Epithelial cell of esophagus (primary cell): ENCODE measurements at regions not wholly inside any gene's neighbourhood (a gene's known extent, or its start where the extent isn't known, plus 50 kb on each side); places are given as distances from the start of the nearest gene placed in this dataset.

Experiments used
- DNase-seq: peaks from one replicate; pipeline ENCODE4 v3.0.0; 2010; ENCODE audit warnings: low read depth
- H3K4me3 ChIP-seq: 2 replicates; pipeline ENCODE4 v1.5.1; 2011; ENCODE audit warnings: mild to moderate bottlenecking, low read length, control low read depth
- TF ChIP-seq, protein P1 (sequence below): IDR thresholded peaks from 2 replicates; pipeline ENCODE4 v1.5.1; 2011; ENCODE audit warnings: low read depth, mild to moderate bottlenecking, low read length, control low read depth, inconsistent platforms; ENCODE audit not compliant: insufficient read depth; ENCODE audit errors: missing control alignments

DNA sequence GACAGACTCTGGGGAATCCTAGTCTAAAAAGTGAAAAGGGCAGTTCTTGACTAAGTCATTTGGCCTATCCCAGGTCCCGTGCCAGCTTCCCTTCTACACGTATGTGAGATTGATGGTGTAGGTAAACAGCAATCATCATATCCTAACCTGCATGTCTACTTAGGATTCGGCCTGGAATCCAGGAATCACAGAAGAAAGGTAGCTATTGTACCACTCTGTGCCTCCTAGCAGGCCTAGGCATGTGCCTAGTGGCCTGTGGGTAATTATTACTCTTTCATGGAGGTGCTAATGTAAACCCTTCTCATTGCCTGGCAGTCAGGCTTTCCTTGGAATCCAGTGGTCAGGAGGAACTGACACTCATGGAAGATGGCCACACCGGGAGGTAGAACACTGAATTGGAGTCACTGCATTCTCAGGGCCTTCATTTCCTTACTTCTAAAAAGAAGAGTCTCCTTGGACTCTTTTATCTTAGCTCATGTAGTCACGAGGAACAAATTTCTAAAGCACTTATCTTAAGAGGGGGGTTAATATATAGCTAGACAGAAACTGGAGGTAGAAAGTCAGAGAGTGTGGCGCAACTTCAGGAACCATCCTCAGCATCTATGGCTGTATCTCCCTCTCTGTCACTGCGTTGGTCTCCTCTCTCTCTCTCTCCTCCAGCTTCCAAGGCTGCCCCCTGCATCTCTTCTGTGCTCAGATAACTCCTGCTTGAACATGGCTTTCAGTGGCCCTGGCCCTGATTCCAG is 122.5 kb downstream of the C1GALT1 start:
- TF ChIP-seq, protein P1, sequence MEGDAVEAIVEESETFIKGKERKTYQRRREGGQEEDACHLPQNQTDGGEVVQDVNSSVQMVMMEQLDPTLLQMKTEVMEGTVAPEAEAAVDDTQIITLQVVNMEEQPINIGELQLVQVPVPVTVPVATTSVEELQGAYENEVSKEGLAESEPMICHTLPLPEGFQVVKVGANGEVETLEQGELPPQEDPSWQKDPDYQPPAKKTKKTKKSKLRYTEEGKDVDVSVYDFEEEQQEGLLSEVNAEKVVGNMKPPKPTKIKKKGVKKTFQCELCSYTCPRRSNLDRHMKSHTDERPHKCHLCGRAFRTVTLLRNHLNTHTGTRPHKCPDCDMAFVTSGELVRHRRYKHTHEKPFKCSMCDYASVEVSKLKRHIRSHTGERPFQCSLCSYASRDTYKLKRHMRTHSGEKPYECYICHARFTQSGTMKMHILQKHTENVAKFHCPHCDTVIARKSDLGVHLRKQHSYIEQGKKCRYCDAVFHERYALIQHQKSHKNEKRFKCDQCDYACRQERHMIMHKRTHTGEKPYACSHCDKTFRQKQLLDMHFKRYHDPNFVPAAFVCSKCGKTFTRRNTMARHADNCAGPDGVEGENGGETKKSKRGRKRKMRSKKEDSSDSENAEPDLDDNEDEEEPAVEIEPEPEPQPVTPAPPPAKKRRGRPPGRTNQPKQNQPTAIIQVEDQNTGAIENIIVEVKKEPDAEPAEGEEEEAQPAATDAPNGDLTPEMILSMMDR, result no peak
- DNase-seq, result peak; percentile 57
- no peak overlapping the region for H3K4me3 ChIP-seq

DNA sequence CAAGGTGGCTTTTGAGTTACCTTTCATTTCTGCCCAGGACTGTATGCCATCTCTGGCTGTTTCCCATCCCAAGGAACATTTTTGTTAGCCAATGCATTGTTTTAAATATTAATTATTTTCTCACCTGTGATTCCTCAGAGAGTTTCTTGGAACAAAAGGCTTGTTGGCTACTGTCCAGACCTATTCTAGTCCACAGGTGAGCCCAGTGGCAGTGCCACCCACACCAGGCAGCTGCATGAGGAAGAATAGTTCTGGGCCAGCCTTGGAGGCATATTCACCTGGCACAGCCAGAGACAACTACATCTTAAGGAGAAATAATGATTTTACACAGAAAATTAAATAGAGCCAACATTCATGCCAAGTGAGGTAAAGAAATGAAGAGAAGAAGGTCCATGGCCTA is 123.9 kb downstream of the C1GALT1 start:
- H3K4me3 ChIP-seq, result no peak overlapping the region
- TF ChIP-seq, protein P1, result no peak
- no peak for DNase-seq
